CD4-positive, alpha-beta memory T cell (primary cell): ENCODE measurements at regions not wholly inside any gene's neighbourhood (a gene's known extent, or its start where the extent isn't known, plus 50 kb on each side); places are given as distances from the start of the nearest gene placed in this dataset.
"Not testable (repeated sequence)": the region's sequence is repeated elsewhere in the genome, so short reads cannot be mapped to it uniquely, and the experiment has no call there.

Experiments used
- CTCF ChIA-PET: fragments of 350-600 bp; sonication (Branson Sonifier 250); formaldehyde crosslinking; loops from one replicate; lab custom pipeline; 2021; ENCODE audit warnings: inconsistent platforms; ENCODE audit not compliant: partially characterized antibody; lab: Charles Lee
- POLR2A ChIA-PET: fragments of 350-600 bp; sonication (Branson Sonifier 250); formaldehyde crosslinking; loops from one replicate; lab custom pipeline; 2021; ENCODE audit not compliant: partially characterized antibody; lab: Charles Lee
- DNase-seq, 5 donors: peaks; one replicate each; pipeline versions ENCODE4 v3.0.0 to v3.0.0-alpha.2; 2020 to 2022; ENCODE audit warnings: mixed read lengths in 1 of 5
- H3K27ac ChIP-seq: one replicate; pipeline ENCODE4 v1.7.0; 2013; ENCODE audit warnings: low read depth, low read length
- H3K27me3 ChIP-seq: 2 replicates; pipeline ENCODE4 v1.7.0; 2013; ENCODE audit warnings: mild to moderate bottlenecking, low read length, moderate library complexity; ENCODE audit not compliant: insufficient read depth
- H3K36me3 ChIP-seq: 2 replicates; pipeline ENCODE4 v1.7.0; 2013; ENCODE audit warnings: mild to moderate bottlenecking, low read length, moderate library complexity; ENCODE audit not compliant: insufficient read depth
- H3K4me1 ChIP-seq: 2 replicates; pipeline ENCODE4 v1.7.0; 2013; ENCODE audit warnings: mild to moderate bottlenecking, low read length, moderate library complexity; ENCODE audit not compliant: insufficient read depth
- H3K4me3 ChIP-seq, 2 donors: one replicate each; pipeline ENCODE4 v1.7.0; 2013; ENCODE audit warnings: low read length in 2 of 2, mild to moderate bottlenecking in 1 of 2
- H3K9me3 ChIP-seq, 2 donors: one replicate each; pipeline ENCODE4 v1.7.0; 2013; ENCODE audit warnings: low read length in 2 of 2, control low read depth in 1 of 2; ENCODE audit not compliant: control insufficient read depth in 1 of 2
- H3K27ac Mint-ChIP-seq, 7 donors: one replicate each; pipeline ENCODE4 v1.8.0; 2020 to 2021; ENCODE audit warnings: mixed read lengths in 7 of 7, mild to moderate bottlenecking in 6 of 7, inconsistent platforms in 3 of 7, moderate library complexity in 3 of 7
- H3K27me3 Mint-ChIP-seq, 2 donors: one replicate each; pipeline ENCODE4 v1.8.0; 2020 to 2021; ENCODE audit warnings: mixed read lengths in 2 of 2
- H3K36me3 Mint-ChIP-seq, 2 donors: one replicate each; pipeline ENCODE4 v1.8.0; 2020 to 2021; ENCODE audit warnings: mixed read lengths in 2 of 2, inconsistent platforms in 1 of 2, mild to moderate bottlenecking in 1 of 2
- H3K4me1 Mint-ChIP-seq, 4 donors: one replicate each; pipeline ENCODE4 v1.8.0; 2020 to 2021; ENCODE audit warnings: mixed read lengths in 4 of 4, mild to moderate bottlenecking in 1 of 4
- H3K4me3 Mint-ChIP-seq, 8 donors: one replicate each; pipeline ENCODE4 v1.8.0; 2020 to 2021; ENCODE audit warnings: mixed read lengths in 8 of 8, mild to moderate bottlenecking in 7 of 8, moderate library complexity in 6 of 8, inconsistent platforms in 3 of 8
- H3K9me3 Mint-ChIP-seq, 8 donors: one replicate each; pipeline ENCODE4 v1.8.0; 2020 to 2021; ENCODE audit warnings: mixed read lengths in 8 of 8, mild to moderate bottlenecking in 5 of 8, inconsistent platforms in 3 of 8, moderate library complexity in 1 of 8
- intact Hi-C: fragments of 100-400 bp; cut with micrococcal nuclease; formaldehyde crosslinking; loops from one replicate; pipeline ENCODE4 v1.15.1; 2023

DNA sequence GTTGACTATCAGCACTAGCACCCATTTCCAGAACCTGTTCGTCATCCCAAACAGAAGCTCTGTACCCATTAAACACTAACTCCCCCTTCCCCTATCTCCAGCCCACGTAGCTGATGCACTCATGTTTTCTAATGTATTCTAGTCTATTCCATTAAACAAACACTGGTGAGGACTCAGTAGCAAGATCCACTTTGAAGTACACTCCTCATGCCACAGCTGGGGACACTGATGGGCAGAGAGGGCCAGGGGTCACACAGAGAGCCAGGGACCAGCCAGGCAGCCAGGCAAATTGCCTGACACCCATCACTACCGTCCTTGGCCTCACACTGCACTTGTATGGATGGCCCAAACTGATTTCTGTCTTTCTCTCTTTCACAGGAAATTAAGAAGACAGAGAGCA is 269.9 kb upstream of the DIO3 start:
- no peaks in the 10 kb centered on the region for H3K27me3 ChIP-seq
- ChIA-PET CTCF (no interaction called here), POLR2A (no interaction called here)
- Mint-ChIP-seq H3K27me3 (peaks cover 18 to 36% of the 10 kb centered on the region in 2 donors), H3K27ac (no peak overlapping the region), H3K4me3 (no peak overlapping the region), H3K4me1 (no peaks in the 10 kb centered on the region), H3K36me3 (no peaks in the 10 kb centered on the region), H3K9me3 (peaks cover 0 to 15% (median 5%) of the 10 kb centered on the region in 8 donors)
- no peak overlapping the region for H3K27ac ChIP-seq
- H3K4me3 ChIP-seq: no peak overlapping the region
- intact Hi-C loops: no loop called here
- no peaks in the 10 kb centered on the region for H3K36me3 ChIP-seq
- DNase-seq: no peak
- no peaks in the 10 kb centered on the region for H3K9me3 ChIP-seq
- H3K4me1 ChIP-seq: no peaks in the 10 kb centered on the region

GRCh38 chr14:101292448-101292847 is 268.8 kb upstream of the DIO3 start:
- H3K4me3 ChIP-seq: no peak overlapping the region
- Mint-ChIP-seq H3K36me3 (no peaks in the 10 kb centered on the region), H3K4me1 (no peaks in the 10 kb centered on the region), H3K27me3 (peaks cover 18 to 29% of the 10 kb centered on the region in 2 donors), H3K27ac (no peak overlapping the region), H3K9me3 (peaks cover 2 to 24% (median 14%) of the 10 kb centered on the region in 8 donors), H3K4me3 (no peak overlapping the region)
- no peaks in the 10 kb centered on the region for H3K36me3 ChIP-seq
- no peaks in the 10 kb centered on the region for H3K9me3 ChIP-seq
- H3K4me1 ChIP-seq: no peaks in the 10 kb centered on the region
- CTCF ChIA-PET: no interaction called here
- DNase-seq: no peak
- no peaks in the 10 kb centered on the region for H3K27me3 ChIP-seq
- POLR2A ChIA-PET: no interaction called here
- no peak overlapping the region for H3K27ac ChIP-seq
- intact Hi-C loops: no loop called here

- peaks cover 19 to 29% of the 10 kb centered on the region in 2 donors for H3K27me3 Mint-ChIP-seq
- ChIA-PET CTCF (no interaction called here), POLR2A (no interaction called here)
Measured at GRCh38 chr14:101293605-101294004, 267.7 kb upstream of the DIO3 start.

GRCh38 chr14:101294136-101294535 is 267.2 kb upstream of the DIO3 start:
- Histone ChIP-seq H3K4me3 (no peak overlapping the region), H3K27me3 (no peaks in the 10 kb centered on the region), H3K9me3 (no peaks in the 10 kb centered on the region), H3K27ac (no peak overlapping the region), H3K4me1 (no peaks in the 10 kb centered on the region), H3K36me3 (no peaks in the 10 kb centered on the region)
- Mint-ChIP-seq H3K9me3 (peaks cover 2 to 31% (median 18%) of the 10 kb centered on the region in 8 donors), H3K27ac (no peak overlapping the region), H3K4me1 (no peaks in the 10 kb centered on the region), H3K4me3 (no peak overlapping the region), H3K36me3 (no peaks in the 10 kb centered on the region), H3K27me3 (peaks cover 19 to 28% of the 10 kb centered on the region in 2 donors)
- intact Hi-C loops: no loop called here
- DNase-seq: no peak
- ChIA-PET CTCF (no interaction called here), POLR2A (no interaction called here)

More at GRCh38 chr14:101293605-101294004, 267.7 kb upstream of the DIO3 start:
- no peaks in the 10 kb centered on the region for H3K36me3 Mint-ChIP-seq
- no peaks in the 10 kb centered on the region for H3K36me3 ChIP-seq
- no peaks in the 10 kb centered on the region for H3K4me1 Mint-ChIP-seq
- H3K9me3 Mint-ChIP-seq: peaks cover 2 to 31% (median 18%) of the 10 kb centered on the region in 8 donors
- no peak overlapping the region for H3K4me3 ChIP-seq
- H3K4me1 ChIP-seq: no peaks in the 10 kb centered on the region
- intact Hi-C loops: no loop called here
- H3K27me3 ChIP-seq: no peaks in the 10 kb centered on the region
- no peak for DNase-seq
- no peak overlapping the region for H3K27ac ChIP-seq
- no peak overlapping the region for H3K4me3 Mint-ChIP-seq
- H3K9me3 ChIP-seq: no peaks in the 10 kb centered on the region
- H3K27ac Mint-ChIP-seq: no peak overlapping the region

DNA sequence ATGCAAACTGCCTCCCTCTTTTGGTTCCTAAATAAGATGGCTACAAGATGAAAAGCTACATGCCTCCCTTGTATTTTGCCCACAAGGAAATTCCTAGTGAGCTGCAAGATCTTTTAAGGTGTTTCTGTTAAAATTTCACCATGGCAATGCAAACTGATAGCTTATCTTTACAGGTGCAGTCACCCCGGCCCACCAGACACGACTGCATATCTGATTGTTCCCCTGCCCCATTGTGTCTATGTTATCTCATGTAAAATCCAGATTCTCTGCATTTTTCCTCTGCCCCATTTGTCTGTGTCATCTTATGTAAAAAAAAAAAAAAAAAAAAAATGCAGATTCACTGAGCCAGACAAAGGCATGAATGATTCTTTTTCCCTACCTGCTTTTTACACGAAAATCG is 261.5 kb upstream of the DIO3 start:
- H3K27ac ChIP-seq, POLR2A ChIA-PET, H3K9me3 ChIP-seq, H3K4me1 Mint-ChIP-seq, H3K4me3 Mint-ChIP-seq, H3K36me3 ChIP-seq, H3K27me3 ChIP-seq, DNase-seq, H3K4me3 ChIP-seq, H3K27ac Mint-ChIP-seq, H3K4me1 ChIP-seq, H3K36me3 Mint-ChIP-seq, intact Hi-C loops, CTCF ChIA-PET: not testable (repeated sequence)
- Mint-ChIP-seq H3K27me3 (peaks cover 14 to 19% of the 10 kb centered on the region in 2 donors), H3K9me3 (peaks cover 2 to 25% (median 17%) of the 10 kb centered on the region in 8 donors)

GRCh38 chr14:101301011-101301410 is 260.3 kb upstream of the DIO3 start:
- H3K4me1 Mint-ChIP-seq: no peaks in the 10 kb centered on the region
- no peaks in the 10 kb centered on the region for H3K4me1 ChIP-seq
- POLR2A ChIA-PET: no interaction called here
- H3K27me3 Mint-ChIP-seq: peaks cover 11 to 16% of the 10 kb centered on the region in 2 donors
- H3K9me3 Mint-ChIP-seq: peaks cover 2 to 20% (median 15%) of the 10 kb centered on the region in 8 donors
- no peak overlapping the region for H3K4me3 ChIP-seq
- H3K36me3 Mint-ChIP-seq: no peaks in the 10 kb centered on the region
- no peaks in the 10 kb centered on the region for H3K9me3 ChIP-seq
- H3K27ac Mint-ChIP-seq: no peak overlapping the region
- H3K27me3 ChIP-seq: no peaks in the 10 kb centered on the region
- H3K27ac ChIP-seq: no peak overlapping the region
- H3K4me3 Mint-ChIP-seq: no peak overlapping the region
- H3K36me3 ChIP-seq: no peaks in the 10 kb centered on the region
- DNase-seq: no peak
- CTCF ChIA-PET: interaction anchor here (0.6 kb wide), 1 partner anchor 1324 kb away, joined by 3 read pairs; no protein-coding TSS in a partner anchor
- intact Hi-C loops: no loop called here

- H3K27me3 ChIP-seq, H3K4me3 ChIP-seq, POLR2A ChIA-PET, H3K9me3 ChIP-seq, H3K4me1 ChIP-seq, H3K36me3 Mint-ChIP-seq, H3K27ac Mint-ChIP-seq, H3K9me3 Mint-ChIP-seq, H3K4me1 Mint-ChIP-seq, DNase-seq, intact Hi-C loops, H3K4me3 Mint-ChIP-seq, CTCF ChIA-PET, H3K36me3 ChIP-seq, H3K27ac ChIP-seq: not testable (repeated sequence)
- peaks cover 7 to 15% of the 10 kb centered on the region in 2 donors for H3K27me3 Mint-ChIP-seq
Measured at GRCh38 chr14:101307162-101307561, 254.1 kb upstream of the DIO3 start.

- peaks cover 9 to 19% of the 10 kb centered on the region in 2 donors for H3K27me3 Mint-ChIP-seq
- H3K27me3 ChIP-seq, POLR2A ChIA-PET, intact Hi-C loops, H3K4me3 Mint-ChIP-seq, H3K9me3 ChIP-seq, H3K27ac Mint-ChIP-seq, H3K27ac ChIP-seq, H3K36me3 ChIP-seq, DNase-seq, CTCF ChIA-PET, H3K36me3 Mint-ChIP-seq, H3K4me1 Mint-ChIP-seq, H3K4me3 ChIP-seq, H3K4me1 ChIP-seq: not testable (repeated sequence)
- peaks cover 6 to 16% (median 13%) of the 10 kb centered on the region in 8 donors for H3K9me3 Mint-ChIP-seq
Measured at GRCh38 chr14:101311186-101311585, 250.1 kb upstream of the DIO3 start.
